Activated CD4-positive, alpha-beta T cell treated with anti-CD3 and anti-CD28 coated beads, Interleukin-2, amount 50 U/mL, for 24 hours (primary cell): ENCODE measurements at regions not wholly inside any gene's neighbourhood (a gene's known extent, or its start where the extent isn't known, plus 50 kb on each side); places are given as distances from the start of the nearest gene placed in this dataset.
"Not testable (repeated sequence)": the region's sequence is repeated elsewhere in the genome, so short reads cannot be mapped to it uniquely, and the experiment has no call there.

Experiments
- DNase-seq, 2 donors: peaks; one replicate each; pipeline ENCODE4 v3.0.0-alpha.2; 2020; ENCODE audit warnings: low read depth in 1 of 2, low spot score in 1 of 2

GRCh38 chr5:177664737-177665136, 64.8 kb downstream of the B4GALT7 start:
- DNase-seq = not testable (repeated sequence)

GRCh38 chr5:177665172-177665571, 65.2 kb downstream of the B4GALT7 start:
- not testable (repeated sequence) for DNase-seq

GRCh38 chr5:177665960-177666359, 66.0 kb downstream of the B4GALT7 start:
- not testable (repeated sequence) for DNase-seq

GRCh38 chr5:177671035-177671754, 71.3 kb downstream of the B4GALT7 start:
- not testable (repeated sequence) for DNase-seq

GRCh38 chr5:177671755-177672690, 72.1 kb downstream of the B4GALT7 start:
- DNase-seq = peak; percentile 37 to 55
